ENCODE measurements at regions not wholly inside any gene's neighbourhood (a gene's known extent, or its start where the extent isn't known, plus 50 kb on each side); places are given as distances from the start of the nearest gene placed in this dataset.

DNA sequence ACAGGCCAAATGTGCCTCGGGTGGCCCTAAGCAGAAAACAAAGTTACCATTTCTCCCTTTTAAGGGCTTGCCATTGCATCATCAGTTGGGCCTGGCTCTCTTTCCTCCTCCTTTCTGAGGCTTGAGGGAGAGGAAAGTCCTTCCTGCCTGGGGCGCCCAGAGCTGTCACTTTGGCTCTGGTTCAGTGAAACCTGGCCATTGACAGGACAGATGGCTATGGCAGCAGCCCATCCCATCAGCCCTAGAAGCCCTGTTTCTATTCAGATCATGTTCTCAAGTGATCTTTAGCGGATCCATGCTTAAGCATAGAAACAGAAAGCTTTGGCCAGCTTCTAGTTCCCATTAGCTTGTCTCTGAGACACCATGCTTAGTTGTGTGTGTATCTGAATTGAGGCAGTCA lies 293.4 kb downstream of the YTHDC2 start:
- no TSS peak for BruUV-seq (replicated peaks)
- H3K9ac ChIP-seq (ENCODE audit: low read length), result no peak overlapping the region
- ATAC-seq (no peak; the same call in 1 of the 2 replicates), DNase-seq (ENCODE audit: low read depth, low spot score) (no peak)
- H3K4me3 ChIP-seq (replicated peaks in 1 of 2; ENCODE audit: low read depth in 1 of 2, low read length in 2 of 2), result no peak overlapping the region
- no peaks in the 10 kb centered on the region for H3K9me3 ChIP-seq (ENCODE audit: control insufficient read depth in 1 of 2, insufficient read depth in 1 of 2, low read depth in 1 of 2, low read length in 2 of 2)
- ChIA-PET POLR2A (no interaction called here), CTCF (interaction anchor here (0.8 to 2.4 kb wide), 7 partner anchors 17 to 643 kb away, joined by 3 to 13 read pairs (median 3); no protein-coding TSS in a partner anchor), RAD21 (ENCODE audit: low non-redundant PET in 1 of 2, low total read pairs in 2 of 2, uncharacterized antibody in 2 of 2, unreplicated experiment in 2 of 2) (interaction anchor here in 1 of 2 experiments (0.5 kb wide), 1 partner anchor 214 kb away, joined by 7 read pairs; no protein-coding TSS in a partner anchor)
- no peaks in the 10 kb centered on the region for H3K9me2 ChIP-seq (ENCODE audit: insufficient read depth)
- H4K20me1 ChIP-seq (ENCODE audit: insufficient read depth), result no peaks in the 10 kb centered on the region
- no peaks in the 10 kb centered on the region for H3K79me2 ChIP-seq (ENCODE audit: insufficient read depth, low read length)
- no peak overlapping the region for H3K27ac ChIP-seq (ENCODE audit: low read depth, low read length)
- H3K4me2 ChIP-seq (ENCODE audit: low read length), result no peak overlapping the region
- no peaks in the 10 kb centered on the region for H3K36me3 ChIP-seq (ENCODE audit: control insufficient read depth in 1 of 2, insufficient read depth in 2 of 2, low read length in 2 of 2)
- no peak overlapping the region for H2AFZ ChIP-seq (ENCODE audit: low read depth, low read length, poor library complexity, severe bottlenecking)
- H3K27me3 ChIP-seq (ENCODE audit: insufficient read depth, low read length), result peaks cover 44% of the 10 kb centered on the region
- H3K4me1 ChIP-seq (ENCODE audit: control insufficient read depth in 1 of 2, insufficient read depth in 2 of 2, low read length in 2 of 2), result no peaks in the 10 kb centered on the region
- intact Hi-C loops (cut with micrococcal nuclease), result loop anchor here (5.0 kb wide), 2 partner anchors 640 to 1260 kb away; no protein-coding TSS in a partner anchor
- TF ChIP-seq, protein P1, sequence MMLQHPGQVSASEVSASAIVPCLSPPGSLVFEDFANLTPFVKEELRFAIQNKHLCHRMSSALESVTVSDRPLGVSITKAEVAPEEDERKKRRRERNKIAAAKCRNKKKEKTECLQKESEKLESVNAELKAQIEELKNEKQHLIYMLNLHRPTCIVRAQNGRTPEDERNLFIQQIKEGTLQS (IDR thresholded peaks at IDR 0.05), result 0 out of 2 replicates have a peak, but pooled peaks have one; percentile 13
- TF ChIP-seq JUND (IDR thresholded peaks at IDR 0.05), result no peak

DNA sequence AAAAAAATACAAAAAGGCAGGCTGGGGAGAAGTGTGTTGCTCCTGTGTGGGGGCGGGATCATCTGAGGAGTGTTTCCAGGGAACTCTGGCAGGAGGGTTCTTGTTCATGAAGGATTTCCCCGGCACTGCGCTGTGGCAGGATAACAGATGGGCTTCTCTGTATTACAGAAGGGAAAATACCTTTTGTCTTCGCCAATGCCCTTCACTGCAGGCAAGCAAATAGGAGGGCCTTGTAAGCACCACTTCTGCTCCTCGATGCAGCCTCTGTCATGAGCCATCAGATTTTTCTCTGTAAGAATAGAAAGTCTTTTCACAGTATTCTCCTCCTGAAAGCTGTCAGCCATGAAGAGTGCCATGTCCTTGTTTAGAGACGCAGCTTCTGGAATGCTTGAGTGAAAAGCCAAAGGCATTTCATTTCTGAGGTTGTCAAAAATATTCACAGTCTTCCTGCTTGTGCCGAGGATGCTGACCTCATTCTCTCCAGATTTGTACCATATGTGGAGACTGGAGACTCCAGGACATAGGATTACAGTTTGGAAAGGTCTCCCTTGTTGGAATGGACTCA lies 294.0 kb downstream of the YTHDC2 start:
- POLR2A ChIA-PET, result no interaction called here
- RAD21 ChIA-PET (ENCODE audit: low non-redundant PET in 1 of 2, low total read pairs in 2 of 2, uncharacterized antibody in 2 of 2, unreplicated experiment in 2 of 2), result no interaction called here

More for the DNA sequence above, 294.0 kb downstream of the YTHDC2 start:
- Histone ChIP-seq H3K9ac (ENCODE audit: low read length) (no peak overlapping the region), H3K9me3 (ENCODE audit: control insufficient read depth in 1 of 2, insufficient read depth in 1 of 2, low read depth in 1 of 2, low read length in 2 of 2) (no peaks in the 10 kb centered on the region), H3K27ac (ENCODE audit: low read depth, low read length) (no peak overlapping the region), H3K4me2 (ENCODE audit: low read length) (no peak overlapping the region), H3K36me3 (ENCODE audit: control insufficient read depth in 1 of 2, insufficient read depth in 2 of 2, low read length in 2 of 2) (no peaks in the 10 kb centered on the region), H3K4me1 (ENCODE audit: control insufficient read depth in 1 of 2, insufficient read depth in 2 of 2, low read length in 2 of 2) (no peaks in the 10 kb centered on the region), H2AFZ (ENCODE audit: low read depth, low read length, poor library complexity, severe bottlenecking) (no peak overlapping the region), H3K4me3 (replicated peaks in 1 of 2; ENCODE audit: low read depth in 1 of 2, low read length in 2 of 2) (no peak overlapping the region), H4K20me1 (ENCODE audit: insufficient read depth) (no peaks in the 10 kb centered on the region), H3K27me3 (ENCODE audit: insufficient read depth, low read length) (peaks cover 44% of the 10 kb centered on the region), H3K79me2 (ENCODE audit: insufficient read depth, low read length) (no peaks in the 10 kb centered on the region), H3K9me2 (ENCODE audit: insufficient read depth) (no peaks in the 10 kb centered on the region)
- CTCF ChIA-PET, result interaction anchor here (0.5 to 2.4 kb wide), 5 partner anchors 17 to 642 kb away, joined by 3 to 13 read pairs (median 3); no protein-coding TSS in a partner anchor
- no TSS peak for BruUV-seq (replicated peaks)
- intact Hi-C loops (cut with micrococcal nuclease), result loop anchor here (5.0 kb wide), 2 partner anchors 640 to 1260 kb away; no protein-coding TSS in a partner anchor
- ATAC-seq (no peak), DNase-seq (ENCODE audit: low read depth, low spot score) (no peak)
- TF ChIP-seq YY1 (IDR thresholded peaks at IDR 0.05; ENCODE audit: extremely low read depth, insufficient replicate concordance, low read depth, low read length), result no peak
